Keratinocyte (primary cell): ENCODE measurements at regions not wholly inside any gene's neighbourhood (a gene's known extent, or its start where the extent isn't known, plus 50 kb on each side); places are given as distances from the start of the nearest gene placed in this dataset.

Source experiments
- DNase-seq: peaks from one replicate; pipeline ENCODE4 v3.0.0-alpha.2; 2011; ENCODE audit warnings: low read depth, missing footprints, low spot score
- FAIRE-seq: peaks from 2 replicates; lab custom pipeline; 2011; peaks lifted over from hg19 to GRCh38; lab: Jason Lieb, UNC
- H2AFZ ChIP-seq: 2 replicates; pipeline ENCODE4 v1.6.0; 2012; ENCODE audit warnings: low read length, control low read depth, inconsistent platforms; ENCODE audit not compliant: control insufficient read depth
- H3K27ac ChIP-seq: 2 replicates; pipeline ENCODE4 v1.5.1; 2011; ENCODE audit warnings: low read length; ENCODE audit not compliant: control insufficient read depth, insufficient read depth
- H3K27me3 ChIP-seq: 3 replicates; pipeline ENCODE4 v1.6.0; 2011; ENCODE audit warnings: low read length; ENCODE audit not compliant: control insufficient read depth, insufficient read depth; ENCODE audit errors: extremely low read depth
- H3K36me3 ChIP-seq, 2 experiments: 2 replicates in 1 of 2; 3 replicates in 1 of 2; pipeline ENCODE4 v1.5.1; 2011; ENCODE audit warnings: low read length in 2 of 2, mild to moderate bottlenecking in 1 of 2; ENCODE audit not compliant: control insufficient read depth in 2 of 2, insufficient read depth in 2 of 2; ENCODE audit errors: extremely low read depth in 1 of 2
- H3K4me1 ChIP-seq: 3 replicates; pipeline ENCODE4 v1.5.1; 2011; ENCODE audit warnings: low read length; ENCODE audit not compliant: control insufficient read depth, insufficient read depth; ENCODE audit errors: extremely low read depth
- H3K4me2 ChIP-seq: 3 replicates; pipeline ENCODE4 v1.6.0; 2011; ENCODE audit warnings: low read depth, low read length; ENCODE audit not compliant: control insufficient read depth, insufficient read depth; ENCODE audit errors: extremely low read depth
- H3K4me3 ChIP-seq, 3 experiments: fragments of 200-600 bp in 1 of 3; sonication (generic) in 1 of 3; 2 replicates in 2 of 3; 3 replicates in 1 of 3; pipeline ENCODE4 v1.5.1; 2011 to 2016; ENCODE audit warnings: low read length in 3 of 3, mild to moderate bottlenecking in 3 of 3, control low read depth in 2 of 3, inconsistent platforms in 1 of 3, low read depth in 1 of 3, mixed read lengths in 1 of 3, mixed run types in 1 of 3, moderate library complexity in 1 of 3; ENCODE audit not compliant: control insufficient read depth in 2 of 3, insufficient read depth in 2 of 3; ENCODE audit errors: extremely low read depth in 1 of 3
- H3K79me2 ChIP-seq: 2 replicates; pipeline ENCODE4 v1.6.0; 2012; ENCODE audit warnings: low read length; ENCODE audit not compliant: control insufficient read depth, insufficient read depth
- H3K9ac ChIP-seq: 3 replicates; pipeline ENCODE4 v1.6.0; 2011; ENCODE audit warnings: low read length; ENCODE audit not compliant: control insufficient read depth, insufficient read depth; ENCODE audit errors: extremely low read depth
- H3K9me1 ChIP-seq: 3 replicates; pipeline ENCODE4 v1.6.0; 2011; ENCODE audit warnings: low read length; ENCODE audit not compliant: control insufficient read depth, insufficient read depth; ENCODE audit errors: extremely low read depth
- H3K9me3 ChIP-seq: 2 replicates; pipeline ENCODE4 v1.5.1; 2012; ENCODE audit warnings: low read depth, low read length; ENCODE audit not compliant: control insufficient read depth
- H4K20me1 ChIP-seq: 3 replicates; pipeline ENCODE4 v1.6.0; 2011; ENCODE audit warnings: low read length; ENCODE audit not compliant: control insufficient read depth, insufficient read depth; ENCODE audit errors: extremely low read depth
- CTCF ChIP-seq, 3 experiments: IDR thresholded peaks in 1 of 3; conservative IDR thresholded peaks in 1 of 3; optimal IDR thresholded peaks in 1 of 3; 2 replicates in 2 of 3; 3 replicates in 1 of 3; pipeline versions ENCODE3 to v1.5.1; 2011; ENCODE audit warnings: low read length in 3 of 3, mild to moderate bottlenecking in 3 of 3, moderate library complexity in 2 of 3, control low read depth in 1 of 3, inconsistent platforms in 1 of 3; ENCODE audit not compliant: insufficient read depth in 2 of 3; ENCODE audit errors: extremely low read depth in 1 of 3
- EZH2 ChIP-seq: IDR thresholded peaks from one replicate; pipeline ENCODE4 v1.6.1; 2012; ENCODE audit warnings: inconsistent platforms, mild to moderate bottlenecking, low read length, moderate library complexity
- dilution Hi-C: fragments of 300-500 bp; cut with MboI; formaldehyde crosslinking; loops from one replicate; pipeline ENCODE4 v1.7.0; 2020; ENCODE audit warnings: low sequenced_read_pairs; ENCODE audit not compliant: extremely low pct_ligation_motif_present

GRCh38 chr22:47767403-47767802, 1005.0 kb downstream of the TBC1D22A start:
- FAIRE-seq = peak; percentile 88
- Histone ChIP-seq H3K4me1 (peaks cover 9% of the 10 kb centered on the region), H3K9me1 (no peaks in the 10 kb centered on the region), H4K20me1 (no peaks in the 10 kb centered on the region), H3K27ac (no peak overlapping the region), H3K9ac (no peak overlapping the region), H2AFZ (no peak overlapping the region), H3K4me3 (no peak overlapping the region), H3K9me3 (no peaks in the 10 kb centered on the region), H3K27me3 (no peaks in the 10 kb centered on the region), H3K79me2 (no peaks in the 10 kb centered on the region), H3K4me2 (no peak overlapping the region), H3K36me3 (no peaks in the 10 kb centered on the region)
- dilution Hi-C loops = no loop called here
- DNase-seq = peak; percentile 30
- TF ChIP-seq CTCF (optimal IDR thresholded peaks at IDR 0.05 in 1 of 3, IDR thresholded peaks at IDR 0.05 in 1 of 3, conservative IDR thresholded peaks at IDR 0.05 in 1 of 3; ENCODE audit: extremely low read depth in 1 of 3, insufficient read depth in 2 of 3, low read length in 3 of 3) = no peak
- TF ChIP-seq EZH2 = no peak

GRCh38 chr22:47765757-47766156, 1003.3 kb downstream of the TBC1D22A start:
- dilution Hi-C loops = no loop called here
- H3K4me1 ChIP-seq = peaks cover 9% of the 10 kb centered on the region
- H3K4me2 ChIP-seq = no peak overlapping the region
- no peak for TF ChIP-seq EZH2
- no peak for TF ChIP-seq CTCF (optimal IDR thresholded peaks at IDR 0.05 in 1 of 3, IDR thresholded peaks at IDR 0.05 in 1 of 3, conservative IDR thresholded peaks at IDR 0.05 in 1 of 3; ENCODE audit: extremely low read depth in 1 of 3, insufficient read depth in 2 of 3, low read length in 3 of 3)
- no peaks in the 10 kb centered on the region for H3K79me2 ChIP-seq
- no peak overlapping the region for H3K27ac ChIP-seq
- H3K36me3 ChIP-seq = no peaks in the 10 kb centered on the region
- no peaks in the 10 kb centered on the region for H4K20me1 ChIP-seq
- no peaks in the 10 kb centered on the region for H3K9me3 ChIP-seq
- H3K4me3 ChIP-seq = no peak overlapping the region
- H2AFZ ChIP-seq = no peak overlapping the region
- DNase-seq = no peak
- no peaks in the 10 kb centered on the region for H3K9me1 ChIP-seq
- no peak for FAIRE-seq
- no peak overlapping the region for H3K9ac ChIP-seq
- H3K27me3 ChIP-seq = no peaks in the 10 kb centered on the region
